IPS-NIHi11 (cell line): ENCODE measurements at regions not wholly inside any gene's neighbourhood (a gene's known extent, or its start where the extent isn't known, plus 50 kb on each side); places are given as distances from the start of the nearest gene placed in this dataset.
"Not testable (repeated sequence)": the region's sequence is repeated elsewhere in the genome, so short reads cannot be mapped to it uniquely, and the experiment has no call there.

ENCODE experiments used
- DNase-seq: peaks from one replicate; pipeline ENCODE4 v3.0.0; 2012; ENCODE audit warnings: mixed read lengths, low spot score

- no peak for DNase-seq
Measured at GRCh38 chr7:54898659-54899340, 120.0 kb upstream of the EGFR start.

GRCh38 chr7:54901840-54902239 lies 117.0 kb upstream of the EGFR start:
- DNase-seq = no peak

GRCh38 chr7:54904130-54904529 lies 114.7 kb upstream of the EGFR start:
- no peak for DNase-seq

GRCh38 chr7:54904986-54905385 lies 113.8 kb upstream of the EGFR start:
- DNase-seq = no peak

- DNase-seq = no peak
Measured at GRCh38 chr7:54906963-54907362, 111.9 kb upstream of the EGFR start.

- no peak for DNase-seq
Measured at GRCh38 chr7:54907981-54908380, 110.8 kb upstream of the EGFR start.

GRCh38 chr7:54908760-54909438 lies 109.9 kb upstream of the EGFR start:
- no peak for DNase-seq

- DNase-seq = no peak
Measured at GRCh38 chr7:54915870-54916598, 102.8 kb upstream of the EGFR start.

GRCh38 chr7:54917613-54918391 lies 101.0 kb upstream of the EGFR start:
- no peak for DNase-seq

GRCh38 chr7:54921116-54921515 lies 97.7 kb upstream of the EGFR start:
- DNase-seq = no peak

- no peak for DNase-seq
Measured at GRCh38 chr7:54931532-54931931, 87.3 kb upstream of the EGFR start.

GRCh38 chr7:54932818-54933543 lies 85.8 kb upstream of the EGFR start:
- DNase-seq = peak; percentile 87

GRCh38 chr7:54933643-54934042 lies 85.2 kb upstream of the EGFR start:
- no peak for DNase-seq

GRCh38 chr7:54940748-54941147 lies 78.1 kb upstream of the EGFR start:
- no peak for DNase-seq

- DNase-seq = no peak
Measured at GRCh38 chr7:54944179-54944578, 74.6 kb upstream of the EGFR start.

GRCh38 chr7:54946271-54946670 lies 72.5 kb upstream of the EGFR start:
- DNase-seq = no peak

GRCh38 chr7:54946764-54947163 lies 72.1 kb upstream of the EGFR start:
- no peak for DNase-seq

GRCh38 chr7:54947266-54947665 lies 71.6 kb upstream of the EGFR start:
- no peak for DNase-seq

GRCh38 chr7:54949514-54949913 lies 69.3 kb upstream of the EGFR start:
- not testable (repeated sequence) for DNase-seq

GRCh38 chr7:54955296-54955695 lies 63.5 kb upstream of the EGFR start:
- DNase-seq = no peak

GRCh38 chr7:54955696-54956420 lies 63.0 kb upstream of the EGFR start:
- DNase-seq = no peak
